ENCODE measurements at regions not wholly inside any gene's neighbourhood (a gene's known extent, or its start where the extent isn't known, plus 50 kb on each side); places are given as distances from the start of the nearest gene placed in this dataset.

- TF ChIP-seq USF1 (CRISPR knock-in tag; IDR thresholded peaks at IDR 0.05) (no peak), FOXJ3 (CRISPR knock-in tag; IDR thresholded peaks at IDR 0.05; ENCODE audit: borderline replicate concordance) (no peak), TCF7 (CRISPR knock-in tag; IDR thresholded peaks at IDR 0.05; ENCODE audit: low read depth) (no peak), KAT7 (CRISPR knock-in tag; IDR thresholded peaks at IDR 0.05; ENCODE audit: borderline replicate concordance) (no peak), JUN (CRISPR knock-in tag; IDR thresholded peaks at IDR 0.05) (no peak), TEAD1 (CRISPR knock-in tag; IDR thresholded peaks at IDR 0.05) (no peak), ZNF512 (CRISPR knock-in tag; IDR thresholded peaks at IDR 0.05; ENCODE audit: borderline replicate concordance) (no peak), ZNF219 (CRISPR knock-in tag; IDR thresholded peaks at IDR 0.05; ENCODE audit: borderline replicate concordance) (no peak), ZBTB43 (CRISPR knock-in tag; IDR thresholded peaks at IDR 0.05) (no peak), ESRRA (CRISPR knock-in tag; IDR thresholded peaks at IDR 0.05; ENCODE audit: borderline replicate concordance) (no peak)
Measured at GRCh38 chr6:119453242-119454200, 104.0 kb upstream of the MAN1A1 start.
